GM12892 (cell line): ENCODE measurements at regions not wholly inside any gene's neighbourhood (a gene's known extent, or its start where the extent isn't known, plus 50 kb on each side); places are given as distances from the start of the nearest gene placed in this dataset.
"Not testable (repeated sequence)": the region's sequence is repeated elsewhere in the genome, so short reads cannot be mapped to it uniquely, and the experiment has no call there.

Experiments used
- POLR2A ChIP-seq: IDR thresholded peaks from 2 replicates; pipeline ENCODE4 v1.6.1; 2011; ENCODE audit warnings: low read depth, low read length, control low read depth
- POLR2AphosphoS5 ChIP-seq: IDR thresholded peaks from 2 replicates; pipeline ENCODE4 v1.6.1; 2011; ENCODE audit warnings: low read depth, low read length, control low read depth

DNA sequence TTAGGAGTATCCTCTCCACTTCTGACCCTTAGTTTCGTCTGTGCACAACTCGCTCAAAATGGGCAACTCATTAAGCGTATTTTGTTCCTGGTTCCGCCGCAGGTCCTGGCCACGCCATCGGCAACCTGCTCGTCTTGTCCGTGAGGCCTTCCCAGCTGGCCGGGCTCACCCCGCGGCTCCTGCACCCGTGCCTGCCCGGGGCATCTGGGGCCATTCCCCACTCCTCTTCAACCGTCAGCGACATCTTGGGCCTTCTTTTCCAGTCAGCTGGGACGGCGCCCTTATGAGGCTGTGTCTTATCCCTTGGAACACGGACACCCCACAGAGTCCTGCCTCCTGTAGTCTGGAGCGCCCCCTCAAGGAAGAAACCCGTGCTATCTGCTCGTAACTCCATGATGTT is 271.9 kb upstream of the NRSN1 start:
- TF ChIP-seq POLR2A, POLR2AphosphoS5: not testable (repeated sequence)
